ENCODE measurements at regions not wholly inside any gene's neighbourhood (a gene's known extent, or its start where the extent isn't known, plus 50 kb on each side); places are given as distances from the start of the nearest gene placed in this dataset.

DNA sequence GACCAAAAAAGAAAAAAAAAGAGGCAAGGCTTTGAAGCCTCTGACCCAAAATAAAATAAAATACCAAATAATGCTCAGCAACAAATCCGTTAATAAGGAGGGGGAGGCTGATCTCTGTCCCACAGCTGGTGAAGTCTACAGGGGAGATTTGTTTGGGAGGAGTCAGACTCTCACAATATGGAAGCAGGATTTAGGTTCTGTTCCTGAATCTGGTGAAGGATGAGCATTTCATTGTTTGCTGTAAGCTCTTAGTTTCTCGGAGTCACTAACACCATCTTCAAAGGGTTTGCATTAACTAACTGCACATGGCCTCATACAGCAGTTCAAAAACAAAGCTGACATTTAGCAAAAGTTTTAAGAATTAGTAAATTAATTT is 339.4 kb upstream of the TNP1 start (continued):
- TF ChIP-seq, protein P1, sequence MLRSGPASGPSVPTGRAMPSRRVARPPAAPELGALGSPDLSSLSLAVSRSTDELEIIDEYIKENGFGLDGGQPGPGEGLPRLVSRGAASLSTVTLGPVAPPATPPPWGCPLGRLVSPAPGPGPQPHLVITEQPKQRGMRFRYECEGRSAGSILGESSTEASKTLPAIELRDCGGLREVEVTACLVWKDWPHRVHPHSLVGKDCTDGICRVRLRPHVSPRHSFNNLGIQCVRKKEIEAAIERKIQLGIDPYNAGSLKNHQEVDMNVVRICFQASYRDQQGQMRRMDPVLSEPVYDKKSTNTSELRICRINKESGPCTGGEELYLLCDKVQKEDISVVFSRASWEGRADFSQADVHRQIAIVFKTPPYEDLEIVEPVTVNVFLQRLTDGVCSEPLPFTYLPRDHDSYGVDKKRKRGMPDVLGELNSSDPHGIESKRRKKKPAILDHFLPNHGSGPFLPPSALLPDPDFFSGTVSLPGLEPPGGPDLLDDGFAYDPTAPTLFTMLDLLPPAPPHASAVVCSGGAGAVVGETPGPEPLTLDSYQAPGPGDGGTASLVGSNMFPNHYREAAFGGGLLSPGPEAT (IDR thresholded peaks at IDR 0.05; ENCODE audit: low read depth) = no peak
- TF ChIP-seq, protein P2, sequence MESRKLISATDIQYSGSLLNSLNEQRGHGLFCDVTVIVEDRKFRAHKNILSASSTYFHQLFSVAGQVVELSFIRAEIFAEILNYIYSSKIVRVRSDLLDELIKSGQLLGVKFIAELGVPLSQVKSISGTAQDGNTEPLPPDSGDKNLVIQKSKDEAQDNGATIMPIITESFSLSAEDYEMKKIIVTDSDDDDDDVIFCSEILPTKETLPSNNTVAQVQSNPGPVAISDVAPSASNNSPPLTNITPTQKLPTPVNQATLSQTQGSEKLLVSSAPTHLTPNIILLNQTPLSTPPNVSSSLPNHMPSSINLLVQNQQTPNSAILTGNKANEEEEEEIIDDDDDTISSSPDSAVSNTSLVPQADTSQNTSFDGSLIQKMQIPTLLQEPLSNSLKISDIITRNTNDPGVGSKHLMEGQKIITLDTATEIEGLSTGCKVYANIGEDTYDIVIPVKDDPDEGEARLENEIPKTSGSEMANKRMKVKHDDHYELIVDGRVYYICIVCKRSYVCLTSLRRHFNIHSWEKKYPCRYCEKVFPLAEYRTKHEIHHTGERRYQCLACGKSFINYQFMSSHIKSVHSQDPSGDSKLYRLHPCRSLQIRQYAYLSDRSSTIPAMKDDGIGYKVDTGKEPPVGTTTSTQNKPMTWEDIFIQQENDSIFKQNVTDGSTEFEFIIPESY (IDR thresholded peaks at IDR 0.05) = no peak
- TF ChIP-seq RFX5 (IDR thresholded peaks at IDR 0.05; ENCODE audit: low read depth, low read length) (no peak), TARDBP (IDR thresholded peaks at IDR 0.05; ENCODE audit: borderline replicate concordance) (no peak)

DNA sequence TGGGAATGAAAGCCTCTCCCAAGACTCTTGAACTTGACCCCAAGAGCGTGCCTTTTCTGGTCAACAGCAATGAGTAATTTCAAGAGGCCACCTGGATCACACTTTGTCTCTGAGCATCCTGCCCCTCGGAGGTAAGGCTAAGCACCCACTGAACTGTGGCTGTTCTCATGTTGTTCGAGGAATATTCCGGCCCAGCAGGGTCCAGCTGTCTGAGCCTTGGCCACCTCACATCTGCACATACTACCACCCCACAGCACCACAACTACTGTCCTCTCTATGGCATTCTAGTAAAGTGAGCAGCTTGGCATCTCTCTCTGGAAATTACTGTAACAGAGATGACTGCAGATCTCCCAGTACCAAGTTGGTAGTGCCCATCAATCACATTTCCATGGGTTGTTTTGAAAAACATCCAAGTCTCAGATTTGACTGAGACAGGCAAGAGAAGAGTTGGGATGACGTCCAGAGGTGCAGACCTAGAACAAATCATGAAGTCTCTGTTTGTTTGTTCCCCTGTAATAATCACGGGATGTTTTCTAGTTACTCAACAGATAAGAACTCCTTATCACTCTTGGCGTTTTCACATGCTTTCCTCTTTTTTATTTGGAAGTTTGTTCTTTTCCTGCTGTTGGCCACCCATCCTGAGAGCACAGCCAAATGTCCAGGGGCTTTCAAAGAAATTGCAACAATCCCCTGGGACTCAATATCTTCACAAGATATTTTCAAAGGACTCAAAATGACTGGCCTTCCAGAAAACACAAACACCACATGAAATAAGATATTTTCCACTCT is 336.0 kb upstream of the TNP1 start:
- ChIA-PET POLR2A (no interaction called here), SMC1A (ENCODE audit: uncharacterized antibody, unreplicated experiment) (no interaction called here), CTCF (no interaction called here), RAD21 (ENCODE audit: unreplicated experiment) (no interaction called here)
- H3K27ac ChIP-seq (ENCODE audit: control insufficient read depth, insufficient read depth) = no peak overlapping the region
- no peak overlapping the region for H3K4me2 ChIP-seq (ENCODE audit: control insufficient read depth, insufficient read depth)
- in situ Hi-C loops (cut with MboI) = no loop called here
- H4K20me1 ChIP-seq (ENCODE audit: control insufficient read depth, insufficient read depth) = no peaks in the 10 kb centered on the region
- FAIRE-seq (no peak), ATAC-seq (no peak), DNase-seq (ENCODE audit: low read depth, low spot score) (no peak)
- H3K79me2 ChIP-seq (ENCODE audit: control insufficient read depth, insufficient read depth, low read length) = no peaks in the 10 kb centered on the region
- no peaks in the 10 kb centered on the region for H3K36me3 ChIP-seq (ENCODE audit: control insufficient read depth in 2 of 2, insufficient read depth in 2 of 2, low read length in 1 of 2)
- H3K4me1 ChIP-seq (ENCODE audit: control insufficient read depth, insufficient read depth, low read length) = no peaks in the 10 kb centered on the region
- BruUV-seq (replicated peaks) = no TSS peak
- WGBS (ENCODE audit: insufficient coverage, insufficient replicate concordance, low lambda C conversion rate, missing lambda C conversion rate) = 23% methylated on average over 7 of the region's 7 CpGs
- H2AFZ ChIP-seq (ENCODE audit: control insufficient read depth, low read depth, low read length) = no peak overlapping the region
- no peaks in the 10 kb centered on the region for H3K27me3 ChIP-seq (replicated peaks in 1 of 2; ENCODE audit: control insufficient read depth in 2 of 2, insufficient read depth in 2 of 2, low read length in 1 of 2)
- intact Hi-C loops (cut with micrococcal nuclease; ENCODE audit: unreplicated experiment) = no loop called here
- no peak overlapping the region for H3K4me3 ChIP-seq
- no peaks in the 10 kb centered on the region; the same call in 1 of the 3 replicates for H3K9me3 ChIP-seq (replicated peaks; ENCODE audit: control insufficient read depth, insufficient read depth, low read length)
- no peak overlapping the region for H3K9ac ChIP-seq (ENCODE audit: control insufficient read depth, insufficient read depth, low read length)
- TF ChIP-seq NRF1 (conservative IDR thresholded peaks at IDR 0.05; ENCODE audit: low read depth, low read length) (no peak), SUZ12 (IDR thresholded peaks at IDR 0.05; ENCODE audit: unreplicated experiment) (no peak), POU2F2 (IDR thresholded peaks at IDR 0.05; ENCODE audit: borderline replicate concordance, low read depth, low read length) (no peak), YBX1 (IDR thresholded peaks at IDR 0.05) (no peak), TAF1 (IDR thresholded peaks at IDR 0.05; ENCODE audit: borderline replicate concordance, low read depth, low read length) (no peak), SREBF2 (IDR thresholded peaks at IDR 0.05; ENCODE audit: low read length) (no peak), PML (IDR thresholded peaks at IDR 0.05; ENCODE audit: low read length) (no peak), ATF7 (IDR thresholded peaks at IDR 0.05; ENCODE audit: low read depth) (no peak), TARDBP (IDR thresholded peaks at IDR 0.05; ENCODE audit: borderline replicate concordance) (no peak), EED (IDR thresholded peaks at IDR 0.05; ENCODE audit: low read depth) (no peak), SPI1 (IDR thresholded peaks at IDR 0.05; ENCODE audit: borderline replicate concordance, insufficient read depth, low read depth, low read length) (no peak)
- TF ChIP-seq, protein P3, sequence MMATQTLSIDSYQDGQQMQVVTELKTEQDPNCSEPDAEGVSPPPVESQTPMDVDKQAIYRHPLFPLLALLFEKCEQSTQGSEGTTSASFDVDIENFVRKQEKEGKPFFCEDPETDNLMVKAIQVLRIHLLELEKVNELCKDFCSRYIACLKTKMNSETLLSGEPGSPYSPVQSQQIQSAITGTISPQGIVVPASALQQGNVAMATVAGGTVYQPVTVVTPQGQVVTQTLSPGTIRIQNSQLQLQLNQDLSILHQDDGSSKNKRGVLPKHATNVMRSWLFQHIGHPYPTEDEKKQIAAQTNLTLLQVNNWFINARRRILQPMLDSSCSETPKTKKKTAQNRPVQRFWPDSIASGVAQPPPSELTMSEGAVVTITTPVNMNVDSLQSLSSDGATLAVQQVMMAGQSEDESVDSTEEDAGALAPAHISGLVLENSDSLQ (IDR thresholded peaks at IDR 0.05) = no peak
- TF ChIP-seq, protein P4, sequence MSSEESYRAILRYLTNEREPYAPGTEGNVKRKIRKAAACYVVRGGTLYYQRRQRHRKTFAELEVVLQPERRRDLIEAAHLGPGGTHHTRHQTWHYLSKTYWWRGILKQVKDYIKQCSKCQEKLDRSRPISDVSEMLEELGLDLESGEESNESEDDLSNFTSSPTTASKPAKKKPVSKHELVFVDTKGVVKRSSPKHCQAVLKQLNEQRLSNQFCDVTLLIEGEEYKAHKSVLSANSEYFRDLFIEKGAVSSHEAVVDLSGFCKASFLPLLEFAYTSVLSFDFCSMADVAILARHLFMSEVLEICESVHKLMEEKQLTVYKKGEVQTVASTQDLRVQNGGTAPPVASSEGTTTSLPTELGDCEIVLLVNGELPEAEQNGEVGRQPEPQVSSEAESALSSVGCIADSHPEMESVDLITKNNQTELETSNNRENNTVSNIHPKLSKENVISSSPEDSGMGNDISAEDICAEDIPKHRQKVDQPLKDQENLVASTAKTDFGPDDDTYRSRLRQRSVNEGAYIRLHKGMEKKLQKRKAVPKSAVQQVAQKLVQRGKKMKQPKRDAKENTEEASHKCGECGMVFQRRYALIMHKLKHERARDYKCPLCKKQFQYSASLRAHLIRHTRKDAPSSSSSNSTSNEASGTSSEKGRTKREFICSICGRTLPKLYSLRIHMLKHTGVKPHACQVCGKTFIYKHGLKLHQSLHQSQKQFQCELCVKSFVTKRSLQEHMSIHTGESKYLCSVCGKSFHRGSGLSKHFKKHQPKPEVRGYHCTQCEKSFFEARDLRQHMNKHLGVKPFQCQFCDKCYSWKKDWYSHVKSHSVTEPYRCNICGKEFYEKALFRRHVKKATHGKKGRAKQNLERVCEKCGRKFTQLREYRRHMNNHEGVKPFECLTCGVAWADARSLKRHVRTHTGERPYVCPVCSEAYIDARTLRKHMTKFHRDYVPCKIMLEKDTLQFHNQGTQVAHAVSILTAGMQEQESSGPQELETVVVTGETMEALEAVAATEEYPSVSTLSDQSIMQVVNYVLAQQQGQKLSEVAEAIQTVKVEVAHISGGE (CRISPR knock-in tag; IDR thresholded peaks at IDR 0.05) = no peak

Measured in GM12878 (cell line).